ENCODE measurements at regions not wholly inside any gene's neighbourhood (a gene's known extent, or its start where the extent isn't known, plus 50 kb on each side); places are given as distances from the start of the nearest gene placed in this dataset.

DNA sequence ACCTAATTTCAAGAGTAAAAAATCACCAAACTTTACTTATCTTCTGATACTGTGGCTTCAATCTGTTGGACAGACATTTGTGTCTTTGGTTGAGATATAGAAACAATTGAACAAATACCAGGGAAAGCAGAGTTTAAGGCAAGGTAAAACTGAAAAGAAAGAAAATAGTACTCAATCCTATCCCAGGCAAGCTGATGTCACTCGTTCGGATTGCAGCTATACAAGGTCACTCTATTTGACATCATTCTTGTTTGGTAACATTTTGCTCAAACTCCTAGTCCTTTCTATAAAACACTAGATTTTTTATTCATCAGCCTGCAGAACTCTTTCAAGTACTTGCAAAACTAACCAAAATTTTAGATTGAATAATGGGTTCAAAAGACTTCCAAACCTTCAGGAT is 91.9 kb upstream of the ANKRD55 start:
- TF ChIP-seq EZH2 (IDR thresholded peaks at IDR 0.05; ENCODE audit: low read length, missing control alignments), result no peak
- TF ChIP-seq, protein P1, sequence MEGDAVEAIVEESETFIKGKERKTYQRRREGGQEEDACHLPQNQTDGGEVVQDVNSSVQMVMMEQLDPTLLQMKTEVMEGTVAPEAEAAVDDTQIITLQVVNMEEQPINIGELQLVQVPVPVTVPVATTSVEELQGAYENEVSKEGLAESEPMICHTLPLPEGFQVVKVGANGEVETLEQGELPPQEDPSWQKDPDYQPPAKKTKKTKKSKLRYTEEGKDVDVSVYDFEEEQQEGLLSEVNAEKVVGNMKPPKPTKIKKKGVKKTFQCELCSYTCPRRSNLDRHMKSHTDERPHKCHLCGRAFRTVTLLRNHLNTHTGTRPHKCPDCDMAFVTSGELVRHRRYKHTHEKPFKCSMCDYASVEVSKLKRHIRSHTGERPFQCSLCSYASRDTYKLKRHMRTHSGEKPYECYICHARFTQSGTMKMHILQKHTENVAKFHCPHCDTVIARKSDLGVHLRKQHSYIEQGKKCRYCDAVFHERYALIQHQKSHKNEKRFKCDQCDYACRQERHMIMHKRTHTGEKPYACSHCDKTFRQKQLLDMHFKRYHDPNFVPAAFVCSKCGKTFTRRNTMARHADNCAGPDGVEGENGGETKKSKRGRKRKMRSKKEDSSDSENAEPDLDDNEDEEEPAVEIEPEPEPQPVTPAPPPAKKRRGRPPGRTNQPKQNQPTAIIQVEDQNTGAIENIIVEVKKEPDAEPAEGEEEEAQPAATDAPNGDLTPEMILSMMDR (conservative IDR thresholded peaks at IDR 0.05 in 1 of 2, IDR thresholded peaks at IDR 0.05 in 1 of 2; ENCODE audit: low read depth in 1 of 2, low read length in 2 of 2), result no peak
- Histone ChIP-seq H4K20me1 (ENCODE audit: control insufficient read depth, extremely low read depth, insufficient read depth, low read length) (no peaks in the 10 kb centered on the region), H3K79me2 (ENCODE audit: control insufficient read depth, insufficient read depth, low read length) (no peaks in the 10 kb centered on the region), H3K4me3 (replicated peaks in 1 of 4; ENCODE audit: control extremely low read depth in 1 of 4, insufficient read depth in 1 of 4, low read depth in 3 of 4, low read length in 4 of 4) (no peak overlapping the region), H3K36me3 (ENCODE audit: control insufficient read depth, insufficient read depth, low read length) (no peaks in the 10 kb centered on the region), H2AFZ (ENCODE audit: low read length) (no peak overlapping the region), H3K27me3 (ENCODE audit: control insufficient read depth, insufficient read depth, low read length) (no peaks in the 10 kb centered on the region), H3K4me2 (ENCODE audit: extremely low read depth, insufficient read depth, low read length) (no peak overlapping the region), H3K27ac (ENCODE audit: insufficient read depth, low read length) (no peak overlapping the region), H3K9ac (ENCODE audit: insufficient read depth, low read length) (no peak overlapping the region), H3K4me1 (ENCODE audit: control insufficient read depth, extremely low read depth, insufficient read depth, low read length) (no peaks in the 10 kb centered on the region), H3K9me3 (ENCODE audit: control insufficient read depth, insufficient read depth, low read depth, low read length) (no peaks in the 10 kb centered on the region)
- DNase-seq (ENCODE audit: low read depth in 2 of 2), result no peak

DNA sequence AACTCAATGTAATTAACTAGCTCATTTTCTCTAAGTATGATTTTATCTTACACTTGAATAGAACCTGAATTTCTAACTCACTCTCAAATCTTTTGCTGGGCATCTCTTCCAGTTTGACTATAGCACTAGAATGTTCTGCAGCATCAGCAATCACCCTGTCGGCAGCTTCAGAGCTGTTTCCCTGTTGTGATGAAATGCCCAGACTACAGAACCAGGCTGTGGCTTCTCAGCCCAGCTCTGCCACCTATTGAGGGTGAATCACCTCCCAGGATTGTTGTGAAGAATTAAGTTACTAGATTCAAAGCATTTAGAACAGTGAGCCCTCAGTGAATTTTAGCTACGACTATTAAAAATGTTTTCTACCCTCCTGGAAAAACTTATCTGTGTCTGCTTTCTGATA is 90.4 kb upstream of the ANKRD55 start:
- no peak overlapping the region for H2AFZ ChIP-seq (ENCODE audit: low read length)
- H3K4me2 ChIP-seq (ENCODE audit: extremely low read depth, insufficient read depth, low read length), result no peak overlapping the region
- H4K20me1 ChIP-seq (ENCODE audit: control insufficient read depth, extremely low read depth, insufficient read depth, low read length), result no peaks in the 10 kb centered on the region
- H3K9ac ChIP-seq (ENCODE audit: insufficient read depth, low read length), result no peak overlapping the region
- no peak overlapping the region for H3K27ac ChIP-seq (ENCODE audit: insufficient read depth, low read length)
- H3K27me3 ChIP-seq (ENCODE audit: control insufficient read depth, insufficient read depth, low read length), result no peaks in the 10 kb centered on the region
- DNase-seq (ENCODE audit: low read depth in 2 of 2), result peak; percentile 57 to 72
- no peaks in the 10 kb centered on the region for H3K9me3 ChIP-seq (ENCODE audit: control insufficient read depth, insufficient read depth, low read depth, low read length)
- H3K4me3 ChIP-seq (replicated peaks in 1 of 4; ENCODE audit: control extremely low read depth in 1 of 4, insufficient read depth in 1 of 4, low read depth in 3 of 4, low read length in 4 of 4), result no peak overlapping the region
- H3K79me2 ChIP-seq (ENCODE audit: control insufficient read depth, insufficient read depth, low read length), result no peaks in the 10 kb centered on the region
- H3K36me3 ChIP-seq (ENCODE audit: control insufficient read depth, insufficient read depth, low read length), result no peaks in the 10 kb centered on the region
- TF ChIP-seq EZH2 (IDR thresholded peaks at IDR 0.05; ENCODE audit: low read length, missing control alignments), result no peak
- TF ChIP-seq, protein P1 (conservative IDR thresholded peaks at IDR 0.05 in 1 of 2, IDR thresholded peaks at IDR 0.05 in 1 of 2; ENCODE audit: low read depth in 1 of 2, low read length in 2 of 2), result no peak
- H3K4me1 ChIP-seq (ENCODE audit: control insufficient read depth, extremely low read depth, insufficient read depth, low read length), result peaks cover 6% of the 10 kb centered on the region

DNA sequence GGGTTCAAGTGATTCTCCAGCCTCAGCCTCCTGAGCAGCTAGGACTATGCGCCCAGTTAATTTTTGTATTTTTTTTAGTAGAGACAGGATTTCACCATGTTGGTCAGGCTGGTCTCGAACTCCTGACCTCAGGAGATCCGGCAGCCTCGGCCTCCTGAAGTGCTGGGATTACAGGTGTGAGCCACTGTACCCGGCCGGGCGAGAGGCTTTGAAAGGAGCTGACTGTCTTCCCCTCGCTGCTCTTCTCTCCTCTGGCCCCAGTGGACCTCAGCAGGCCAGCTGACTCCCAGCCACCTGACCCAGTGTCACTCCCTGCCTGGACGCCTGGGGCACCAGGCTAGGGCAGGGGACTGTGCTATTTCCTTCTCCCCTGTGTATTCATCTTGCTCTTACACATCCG is 89.5 kb upstream of the ANKRD55 start:
- H2AFZ ChIP-seq (ENCODE audit: low read length), result no peak overlapping the region
- H4K20me1 ChIP-seq (ENCODE audit: control insufficient read depth, extremely low read depth, insufficient read depth, low read length), result no peaks in the 10 kb centered on the region
- peaks cover 6% of the 10 kb centered on the region for H3K4me1 ChIP-seq (ENCODE audit: control insufficient read depth, extremely low read depth, insufficient read depth, low read length)
- no peaks in the 10 kb centered on the region for H3K36me3 ChIP-seq (ENCODE audit: control insufficient read depth, insufficient read depth, low read length)
- no peak for TF ChIP-seq EZH2 (IDR thresholded peaks at IDR 0.05; ENCODE audit: low read length, missing control alignments)
- TF ChIP-seq, protein P1 (conservative IDR thresholded peaks at IDR 0.05 in 1 of 2, IDR thresholded peaks at IDR 0.05 in 1 of 2; ENCODE audit: low read depth in 1 of 2, low read length in 2 of 2), result no peak
- H3K79me2 ChIP-seq (ENCODE audit: control insufficient read depth, insufficient read depth, low read length), result no peaks in the 10 kb centered on the region
- no peak overlapping the region for H3K27ac ChIP-seq (ENCODE audit: insufficient read depth, low read length)
- H3K9me3 ChIP-seq (ENCODE audit: control insufficient read depth, insufficient read depth, low read depth, low read length), result no peaks in the 10 kb centered on the region
- DNase-seq (ENCODE audit: low read depth in 2 of 2), result no peak
- no peaks in the 10 kb centered on the region for H3K27me3 ChIP-seq (ENCODE audit: control insufficient read depth, insufficient read depth, low read length)
- H3K9ac ChIP-seq (ENCODE audit: insufficient read depth, low read length), result no peak overlapping the region
- H3K4me3 ChIP-seq (replicated peaks in 1 of 4; ENCODE audit: control extremely low read depth in 1 of 4, insufficient read depth in 1 of 4, low read depth in 3 of 4, low read length in 4 of 4), result no peak overlapping the region
- H3K4me2 ChIP-seq (ENCODE audit: extremely low read depth, insufficient read depth, low read length), result no peak overlapping the region

All from fibroblast of lung (primary cell).